Erythroblast (primary cell): ENCODE measurements at regions not wholly inside any gene's neighbourhood (a gene's known extent, or its start where the extent isn't known, plus 50 kb on each side); places are given as distances from the start of the nearest gene placed in this dataset.

Experiments
- GATA1 ChIP-seq: IDR thresholded peaks from 2 replicates; pipeline ENCODE4 v1.6.1; 2011; ENCODE audit warnings: low read depth, mild to moderate bottlenecking, control low read depth, low read length, moderate library complexity
- POLR2A ChIP-seq: IDR thresholded peaks from 2 replicates; pipeline ENCODE4 v1.6.1; 2011; ENCODE audit warnings: mild to moderate bottlenecking, low read length

GRCh38 chr6:21893793-21894192, 300.2 kb downstream of the SOX4 start:
- TF ChIP-seq POLR2A (no peak), GATA1 (no peak)
